GM19328 (cell line): ENCODE measurements at regions not wholly inside any gene's neighbourhood (a gene's known extent, or its start where the extent isn't known, plus 50 kb on each side); places are given as distances from the start of the nearest gene placed in this dataset.

Experiments
- ATAC-seq: cut with Tn5 transposase; IDR thresholded peaks from one replicate; pipeline ENCODE4 v1.9.1; 2021; ENCODE audit warnings: mild to moderate bottlenecking, moderate library complexity; ENCODE audit not compliant: unreplicated experiment

- no peak for ATAC-seq
These were observed 574.6 kb downstream of the LMO4 start for GRCh38 chr1:87903242-87903641.

DNA sequence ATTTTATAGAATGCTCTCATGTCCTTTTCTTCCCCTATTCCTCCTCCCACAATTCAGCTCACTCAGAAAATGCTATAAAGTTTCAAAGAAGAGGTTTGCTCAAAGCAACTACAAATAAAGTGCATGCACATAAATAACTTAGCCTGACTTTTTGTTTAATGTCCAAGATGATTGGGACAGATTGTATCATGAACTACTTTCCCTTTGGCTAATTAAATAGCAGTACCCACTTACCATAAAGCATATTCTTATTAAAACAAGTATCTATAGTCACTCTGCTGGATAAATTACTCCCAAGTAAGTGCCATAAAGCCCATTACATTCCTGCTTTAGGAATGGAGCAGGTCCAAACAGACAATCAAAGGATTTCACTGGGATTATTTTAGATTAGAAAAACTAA is 576.0 kb downstream of the LMO4 start:
- no peak for ATAC-seq

DNA sequence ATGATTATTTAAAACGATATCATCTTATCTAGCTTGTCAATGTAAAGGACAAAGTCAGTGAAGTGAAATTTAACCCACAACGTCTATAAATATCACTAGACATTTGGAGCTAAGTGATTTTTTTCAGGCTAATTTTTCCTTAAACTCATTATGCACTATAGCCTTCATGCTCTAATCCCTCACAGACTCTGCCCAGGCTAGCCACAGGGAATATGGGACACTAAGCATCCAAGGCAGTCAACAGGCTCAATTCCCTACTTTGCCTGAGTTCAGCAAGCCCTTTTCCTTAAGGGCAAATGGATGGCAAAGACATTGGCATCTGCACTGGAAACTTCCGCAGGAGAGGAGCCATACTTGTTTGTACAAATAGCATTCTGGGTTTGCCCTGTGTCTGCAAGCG is 577.0 kb downstream of the LMO4 start:
- ATAC-seq, result no peak

DNA sequence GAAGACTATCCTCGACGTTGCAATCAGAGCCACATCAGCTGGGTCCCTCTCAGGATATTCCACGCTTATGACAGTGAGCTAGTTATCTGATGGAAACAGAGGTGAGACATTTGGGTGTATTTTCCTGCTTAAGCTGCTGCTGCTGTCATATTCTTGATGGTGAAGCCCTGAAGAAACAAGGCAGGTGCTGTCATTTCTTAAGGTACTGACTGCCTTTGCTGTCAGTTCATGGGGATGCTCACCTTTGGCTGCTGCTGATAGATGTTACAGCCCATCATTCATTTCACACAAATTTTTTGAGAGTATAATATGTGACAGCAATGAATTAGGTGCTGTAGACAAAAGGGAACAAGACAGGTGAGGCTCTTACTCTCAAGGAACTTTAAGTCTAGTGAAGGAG is 577.4 kb downstream of the LMO4 start:
- ATAC-seq, result no peak

DNA sequence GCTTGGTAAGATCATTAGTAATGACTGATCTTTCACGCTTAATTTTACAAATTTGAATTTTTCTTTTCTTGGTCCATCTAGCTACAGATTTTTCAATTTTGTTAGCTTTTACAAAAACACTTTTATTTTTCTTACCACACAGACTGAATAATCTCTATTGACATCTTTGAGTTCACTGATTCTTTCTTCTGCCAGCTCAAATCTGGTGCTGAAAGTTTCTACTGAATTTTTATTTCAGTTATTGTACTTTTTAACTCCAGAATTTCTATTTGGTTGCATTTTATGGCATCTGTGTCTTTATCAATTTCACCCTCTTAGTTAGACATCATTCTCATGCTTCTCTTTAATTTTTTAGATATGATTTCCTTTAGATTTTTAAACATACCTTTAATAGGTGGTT is 584.7 kb downstream of the LMO4 start:
- no peak for ATAC-seq

GRCh38 chr1:87914396-87914795 is 585.7 kb downstream of the LMO4 start:
- no peak for ATAC-seq

DNA sequence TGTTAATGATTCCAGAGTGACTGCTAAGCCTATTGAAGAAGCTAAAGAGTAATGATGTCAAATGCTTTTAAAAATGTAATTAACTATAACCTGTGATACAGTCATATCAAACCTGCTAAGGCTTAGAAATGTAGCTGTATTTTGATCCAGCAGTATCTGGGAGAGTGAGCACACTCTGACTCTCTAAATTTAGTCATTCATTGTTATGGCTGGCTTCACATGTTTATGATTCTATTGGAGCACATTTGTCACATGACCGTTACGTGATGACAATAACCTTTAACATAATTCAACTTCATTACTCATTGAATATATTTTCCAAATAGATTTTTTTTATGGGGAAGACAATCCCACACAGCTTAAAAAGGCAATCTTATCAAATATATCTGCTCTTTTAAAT is 587.1 kb downstream of the LMO4 start:
- ATAC-seq, result no peak

DNA sequence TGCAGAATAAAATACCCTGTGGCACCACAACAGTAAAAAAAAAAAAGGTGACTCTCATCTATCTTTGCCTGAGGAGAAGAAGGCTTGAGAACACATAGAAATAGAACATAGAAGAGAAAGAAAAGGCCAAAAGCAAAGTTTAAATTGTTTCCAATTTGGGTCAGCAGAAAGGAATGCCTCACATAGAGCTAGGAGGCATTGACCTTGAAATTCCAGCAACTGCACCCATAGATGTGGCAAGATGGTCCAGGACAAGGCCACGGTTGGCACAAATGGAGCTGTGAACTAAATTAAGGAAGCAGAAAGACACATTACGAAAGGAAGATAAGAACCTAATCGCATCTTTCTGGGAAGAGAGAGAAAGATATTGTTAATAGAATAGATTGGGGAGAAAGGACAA is 588.3 kb downstream of the LMO4 start:
- ATAC-seq, result no peak

DNA sequence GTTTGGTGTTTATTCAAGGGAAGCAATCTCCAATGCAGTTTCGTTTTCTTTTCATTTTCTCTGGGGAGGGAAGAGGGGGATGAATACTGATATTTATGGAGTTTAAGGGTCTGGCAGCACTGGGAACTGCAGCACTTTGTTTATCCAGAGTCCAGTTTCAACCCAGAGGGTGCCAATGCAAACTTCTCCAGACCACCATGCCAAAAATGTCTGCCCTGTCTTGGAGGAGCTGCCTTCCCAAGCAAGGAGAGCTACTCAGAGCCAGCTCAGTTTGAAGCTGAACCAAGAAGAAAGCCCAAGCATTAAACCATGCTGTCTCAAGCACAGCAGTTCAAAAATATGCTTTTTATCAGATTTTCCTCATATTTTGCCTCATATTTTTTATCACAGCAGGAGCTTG is 589.7 kb downstream of the LMO4 start:
- no peak for ATAC-seq

DNA sequence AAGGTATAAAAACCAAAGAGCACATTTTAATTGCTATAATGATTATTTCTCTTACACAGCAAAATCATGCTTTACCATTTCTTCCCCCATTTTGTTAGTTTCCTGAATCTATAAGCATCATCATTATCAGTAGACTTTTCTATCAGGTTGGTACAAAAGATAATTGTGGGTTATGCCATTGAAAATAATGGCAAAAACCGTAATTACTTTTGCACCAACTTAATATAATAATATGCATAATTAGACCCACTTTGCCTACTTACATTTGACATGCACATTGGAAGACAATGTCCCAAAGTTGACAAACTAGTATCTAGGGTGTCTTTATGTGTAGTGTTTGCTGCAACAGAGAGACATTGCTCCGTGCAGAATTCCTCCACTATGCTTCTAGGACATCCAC is 594.2 kb downstream of the LMO4 start:
- no peak for ATAC-seq

DNA sequence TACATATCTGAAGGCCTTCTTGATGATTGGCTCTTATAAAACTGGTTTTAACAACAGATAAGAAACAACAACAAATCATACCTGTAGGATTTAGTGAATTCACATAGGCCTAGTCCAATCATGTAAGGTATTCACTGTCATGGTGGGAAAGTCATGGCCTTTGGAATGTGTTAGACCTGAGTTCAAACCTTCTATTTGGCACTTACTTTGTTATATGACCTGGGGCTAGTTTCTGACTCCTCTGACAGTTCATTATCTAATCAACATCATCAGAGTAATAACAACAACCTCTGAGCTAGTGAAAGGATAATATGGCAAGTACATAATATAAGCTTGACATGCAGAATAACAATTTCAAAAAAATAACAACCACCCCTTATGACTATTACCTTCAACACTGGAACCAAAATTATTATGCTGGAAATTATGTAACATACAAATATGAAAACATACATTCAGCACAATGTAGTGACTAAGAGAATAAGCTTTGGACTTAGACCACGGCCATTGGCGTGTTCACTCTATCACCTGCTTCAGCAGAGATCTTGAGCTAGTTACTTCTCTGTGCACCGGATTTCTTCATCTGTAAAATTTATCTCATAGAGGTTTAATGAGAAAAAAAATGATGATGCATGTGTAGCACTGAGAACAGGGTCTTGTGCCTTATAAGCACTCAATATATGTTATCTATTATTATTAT is 597.6 kb downstream of the LMO4 start:
- no peak for ATAC-seq

GRCh38 chr1:87926921-87927320 is 598.2 kb downstream of the LMO4 start:
- ATAC-seq, result no peak

DNA sequence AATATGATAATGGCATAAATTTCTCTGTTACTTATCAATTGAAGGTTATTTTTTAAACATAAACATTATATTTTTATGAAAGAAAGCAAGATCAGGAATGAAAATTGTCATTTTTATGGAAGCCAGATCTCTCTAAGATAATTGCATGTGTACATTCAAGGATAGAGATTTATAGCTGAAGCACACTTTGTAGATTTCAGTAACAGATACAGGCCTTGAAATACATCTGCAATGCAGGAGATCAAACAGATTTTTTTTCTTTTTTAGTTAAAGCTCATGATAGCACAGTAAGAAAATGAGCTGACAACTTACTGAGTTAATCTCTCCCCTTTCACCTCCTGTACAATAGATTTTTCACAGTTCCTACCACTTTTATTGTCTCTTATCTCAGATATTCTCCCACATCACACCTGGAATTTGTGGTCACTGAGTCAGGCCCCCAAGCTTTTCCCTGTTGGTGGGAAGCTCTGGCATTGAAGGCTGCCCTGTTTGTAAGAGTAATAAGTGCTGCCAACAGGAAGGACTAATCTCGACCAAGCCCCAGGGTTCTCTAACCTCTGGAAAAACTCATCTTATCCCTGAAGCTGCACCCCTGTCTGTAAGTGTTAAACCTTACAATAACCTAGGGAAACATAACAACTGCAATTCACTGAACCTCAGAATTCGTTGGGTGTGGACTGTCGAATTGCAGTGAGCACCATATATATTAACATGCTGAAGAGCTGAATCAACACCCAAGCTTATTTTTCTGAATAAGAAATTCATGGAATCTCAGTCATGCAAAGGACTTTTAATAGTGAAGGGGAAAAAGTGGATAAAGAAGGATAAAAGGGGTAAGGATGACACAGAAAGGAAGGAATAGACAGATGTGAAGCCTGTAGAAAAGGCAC is 599.0 kb downstream of the LMO4 start:
- ATAC-seq, result no peak

DNA sequence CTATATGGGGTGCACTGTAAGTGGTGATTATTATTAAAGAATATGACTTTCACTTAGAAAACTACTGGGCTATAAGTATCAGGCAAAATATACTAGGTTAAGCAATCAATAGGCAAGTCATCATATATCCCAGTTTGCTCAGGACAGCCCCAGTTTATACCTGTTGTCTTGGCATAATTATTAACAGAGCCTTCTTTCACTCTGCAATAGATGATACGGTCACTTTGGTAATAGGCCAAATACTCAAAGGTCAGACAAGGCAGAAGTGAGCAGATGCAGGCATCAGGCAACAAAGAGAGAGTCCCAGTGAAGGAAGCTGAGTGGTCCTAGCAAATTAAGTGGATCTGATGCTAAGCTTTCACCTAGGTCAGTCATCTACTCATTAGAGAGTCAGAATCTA is 599.9 kb downstream of the LMO4 start:
- ATAC-seq, result no peak

DNA sequence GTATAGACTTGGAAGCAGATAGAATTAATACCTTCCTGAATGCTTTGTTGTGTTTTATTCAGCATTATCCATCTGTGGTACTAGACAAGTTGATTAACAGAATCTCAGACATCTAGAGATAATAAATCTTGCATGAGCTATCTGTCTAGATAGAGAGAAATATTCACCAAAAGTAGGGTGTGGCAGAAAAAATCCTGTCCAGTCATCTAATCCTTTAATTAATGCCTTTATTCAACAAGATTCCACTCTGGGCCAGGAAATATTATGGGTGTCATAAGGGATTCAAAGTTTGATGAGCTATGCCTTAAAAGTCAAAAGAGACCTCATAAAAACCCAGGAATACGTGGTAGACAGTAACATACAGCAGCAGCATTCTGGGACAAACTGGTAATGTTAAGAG is 601.2 kb downstream of the LMO4 start:
- ATAC-seq, result no peak

GRCh38 chr1:87930796-87931195 is 602.1 kb downstream of the LMO4 start:
- no peak for ATAC-seq

- ATAC-seq, result no peak
These were observed 604.5 kb downstream of the LMO4 start for GRCh38 chr1:87933171-87933570.

GRCh38 chr1:87935130-87935529 is 606.5 kb downstream of the LMO4 start:
- ATAC-seq, result no peak

DNA sequence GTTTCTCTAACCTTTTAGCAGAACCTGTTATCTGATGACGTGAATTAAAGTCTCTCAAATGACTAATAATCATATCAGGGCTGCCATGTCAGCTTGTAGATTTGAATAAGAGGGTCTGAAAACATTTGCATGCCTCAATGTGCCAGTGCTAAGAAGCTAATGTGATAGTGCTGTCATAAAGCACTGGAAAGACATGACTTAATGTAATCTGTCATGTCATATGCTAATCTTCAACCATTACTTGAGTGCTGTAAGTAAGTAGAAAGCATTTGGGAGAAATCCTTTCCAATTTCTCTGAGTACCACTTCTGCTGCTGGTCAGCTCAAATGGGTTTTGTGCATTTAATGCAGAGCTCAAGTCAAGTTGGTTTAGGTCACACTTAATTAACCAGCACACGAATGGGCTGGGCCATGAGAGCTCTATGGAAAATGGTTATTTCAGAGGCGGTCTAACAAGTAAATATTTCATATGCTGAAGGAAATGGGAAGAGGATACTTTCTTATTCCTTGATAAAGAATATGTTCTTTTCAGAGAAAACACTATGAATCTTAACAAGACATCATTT is 609.2 kb downstream of the LMO4 start:
- ATAC-seq, result no peak

GRCh38 chr1:87938631-87939030 is 610.0 kb downstream of the LMO4 start:
- no peak for ATAC-seq

DNA sequence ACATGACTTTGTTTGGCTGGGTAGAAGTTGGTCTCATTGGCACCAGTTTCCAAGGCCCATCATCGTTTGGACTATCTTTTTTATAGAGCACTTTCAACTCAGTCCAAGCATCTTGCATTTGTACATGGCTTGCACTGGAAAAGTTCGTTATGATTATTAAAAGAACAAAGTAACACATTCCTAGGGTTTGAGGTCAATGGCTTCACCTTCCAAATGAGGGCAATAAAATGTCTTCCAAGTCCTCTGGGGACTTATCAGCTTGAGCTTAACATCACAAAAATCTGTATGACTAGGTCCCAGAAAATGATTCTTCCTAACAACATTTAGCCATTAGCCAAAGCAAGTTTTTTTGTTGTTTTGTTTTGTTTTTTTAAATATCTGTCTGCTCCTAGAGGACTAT is 610.8 kb downstream of the LMO4 start:
- ATAC-seq, result no peak

DNA sequence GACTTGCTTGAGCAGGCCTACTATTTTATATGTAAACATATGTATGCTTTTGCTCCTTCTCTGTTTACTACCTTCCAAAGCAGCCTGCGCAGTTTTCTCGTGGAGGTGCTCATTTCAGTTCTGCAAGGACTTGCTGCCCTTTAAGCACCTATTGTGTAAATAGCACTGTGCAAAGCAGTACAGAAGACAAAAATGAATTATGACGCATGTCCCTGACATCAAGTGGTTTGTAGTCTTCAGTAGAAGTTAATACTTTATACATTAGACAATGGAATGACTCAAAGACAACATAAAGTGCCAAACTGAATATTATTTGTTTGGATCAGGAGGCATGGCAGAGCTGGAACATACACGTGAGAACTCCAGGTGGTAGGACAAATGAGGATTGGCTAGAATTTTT is 611.7 kb downstream of the LMO4 start:
- ATAC-seq, result no peak
